ENCODE measurements at regions not wholly inside any gene's neighbourhood (a gene's known extent, or its start where the extent isn't known, plus 50 kb on each side); places are given as distances from the start of the nearest gene placed in this dataset.

DNA sequence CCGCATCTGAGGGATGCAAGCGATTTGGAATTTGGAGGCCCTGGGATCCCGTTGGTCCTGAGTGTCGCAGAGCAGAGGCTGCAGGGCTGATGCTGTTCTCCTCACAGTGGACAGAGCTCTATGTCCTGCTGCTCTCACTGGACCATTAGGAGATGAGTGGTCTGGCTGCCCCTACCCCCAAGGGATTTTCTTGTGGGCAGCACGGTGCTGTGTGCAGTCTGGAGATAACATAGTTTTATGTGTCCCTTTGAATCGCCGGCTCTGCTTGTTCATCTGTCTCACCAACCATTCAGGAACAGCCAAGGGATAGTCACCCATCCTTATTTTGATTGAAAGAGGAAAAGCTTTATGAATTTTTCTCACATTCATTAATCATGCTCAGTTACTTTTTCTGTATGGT lies 49.9 kb downstream of the CHRM3 start:
- in situ Hi-C loops (cut with HindIII; ENCODE audit: low sequenced_read_pairs), result no loop called here
- H3K4me3 ChIP-seq (ENCODE audit: low read depth, low read length), result no peak overlapping the region
- DNase-seq (ENCODE audit: low read depth, low spot score), result no peak
- TF ChIP-seq, protein P1, sequence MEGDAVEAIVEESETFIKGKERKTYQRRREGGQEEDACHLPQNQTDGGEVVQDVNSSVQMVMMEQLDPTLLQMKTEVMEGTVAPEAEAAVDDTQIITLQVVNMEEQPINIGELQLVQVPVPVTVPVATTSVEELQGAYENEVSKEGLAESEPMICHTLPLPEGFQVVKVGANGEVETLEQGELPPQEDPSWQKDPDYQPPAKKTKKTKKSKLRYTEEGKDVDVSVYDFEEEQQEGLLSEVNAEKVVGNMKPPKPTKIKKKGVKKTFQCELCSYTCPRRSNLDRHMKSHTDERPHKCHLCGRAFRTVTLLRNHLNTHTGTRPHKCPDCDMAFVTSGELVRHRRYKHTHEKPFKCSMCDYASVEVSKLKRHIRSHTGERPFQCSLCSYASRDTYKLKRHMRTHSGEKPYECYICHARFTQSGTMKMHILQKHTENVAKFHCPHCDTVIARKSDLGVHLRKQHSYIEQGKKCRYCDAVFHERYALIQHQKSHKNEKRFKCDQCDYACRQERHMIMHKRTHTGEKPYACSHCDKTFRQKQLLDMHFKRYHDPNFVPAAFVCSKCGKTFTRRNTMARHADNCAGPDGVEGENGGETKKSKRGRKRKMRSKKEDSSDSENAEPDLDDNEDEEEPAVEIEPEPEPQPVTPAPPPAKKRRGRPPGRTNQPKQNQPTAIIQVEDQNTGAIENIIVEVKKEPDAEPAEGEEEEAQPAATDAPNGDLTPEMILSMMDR (IDR thresholded peaks at IDR 0.05; ENCODE audit: low read depth, low read length), result no peak

DNA sequence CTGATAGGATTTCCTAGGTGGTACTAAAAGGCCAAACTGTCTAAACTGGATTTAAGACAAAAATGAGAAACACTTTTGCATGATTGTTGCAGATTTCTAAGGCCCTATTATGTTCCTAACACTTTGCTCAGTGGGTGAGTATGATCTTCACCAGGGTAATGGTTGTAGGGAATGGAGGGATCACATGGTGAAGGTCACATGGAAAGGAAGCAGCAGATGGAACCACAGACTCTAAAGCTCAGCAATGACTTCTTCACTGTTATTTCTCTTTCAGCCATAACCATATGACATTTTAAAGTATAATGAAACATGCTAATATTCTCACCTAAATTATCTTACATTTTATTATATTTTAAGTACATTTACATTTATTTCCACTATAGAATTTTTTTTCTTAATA lies 51.5 kb downstream of the CHRM3 start:
- in situ Hi-C loops (cut with HindIII; ENCODE audit: low sequenced_read_pairs), result no loop called here
- H3K4me3 ChIP-seq (ENCODE audit: low read depth, low read length), result no peak overlapping the region
- TF ChIP-seq, protein P1 (IDR thresholded peaks at IDR 0.05; ENCODE audit: low read depth, low read length), result no peak
- DNase-seq (ENCODE audit: low read depth, low spot score), result no peak

DNA sequence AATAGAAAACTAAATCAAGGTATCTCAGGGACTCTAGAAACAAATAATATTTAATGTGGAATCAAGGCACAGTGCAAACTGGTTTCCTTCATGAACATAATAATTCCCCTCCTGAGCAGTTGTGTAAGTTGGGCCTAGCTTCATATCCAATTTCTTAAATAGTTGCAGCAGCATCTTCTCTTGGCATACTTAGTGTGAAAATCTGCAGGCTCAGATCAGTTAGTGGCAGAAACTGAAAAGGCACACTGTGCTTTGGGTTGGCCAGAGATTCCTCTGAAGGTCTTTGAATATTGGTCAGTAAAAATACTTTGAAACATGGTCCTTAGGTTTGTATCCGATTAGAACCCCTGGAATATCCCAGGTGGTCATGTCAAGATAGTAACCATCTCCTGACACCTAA lies 52.5 kb downstream of the CHRM3 start:
- TF ChIP-seq, protein P1 (IDR thresholded peaks at IDR 0.05; ENCODE audit: low read depth, low read length), result no peak
- in situ Hi-C loops (cut with HindIII; ENCODE audit: low sequenced_read_pairs), result no loop called here

DNA sequence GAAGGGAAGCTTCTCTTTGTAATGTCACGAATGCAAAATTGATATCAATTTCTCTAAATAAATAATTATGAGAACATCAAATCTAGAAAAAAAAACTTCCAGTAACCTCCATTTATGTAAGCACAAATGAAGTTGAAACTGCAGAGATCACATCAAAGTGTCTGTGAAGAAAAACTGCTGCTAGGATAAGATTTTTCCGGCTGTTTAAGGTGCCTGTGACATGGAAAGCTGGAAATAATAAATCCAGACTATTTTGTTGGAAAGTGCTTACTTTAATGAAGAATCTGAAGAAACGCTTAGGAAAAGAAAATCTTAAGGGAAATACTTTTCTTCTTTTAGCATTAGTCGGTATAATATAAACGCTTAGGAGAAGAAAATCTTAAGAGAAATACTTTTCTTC lies 57.0 kb downstream of the CHRM3 start:
- in situ Hi-C loops (cut with HindIII; ENCODE audit: low sequenced_read_pairs), result no loop called here
- DNase-seq (ENCODE audit: low read depth, low spot score), result no peak
- H3K4me3 ChIP-seq (ENCODE audit: low read depth, low read length), result no peak overlapping the region
- TF ChIP-seq, protein P1 (IDR thresholded peaks at IDR 0.05; ENCODE audit: low read depth, low read length), result no peak

More for the DNA sequence above, 52.5 kb downstream of the CHRM3 start:
- no peak for DNase-seq (ENCODE audit: low read depth, low spot score)
- no peak overlapping the region for H3K4me3 ChIP-seq (ENCODE audit: low read depth, low read length)

DNA sequence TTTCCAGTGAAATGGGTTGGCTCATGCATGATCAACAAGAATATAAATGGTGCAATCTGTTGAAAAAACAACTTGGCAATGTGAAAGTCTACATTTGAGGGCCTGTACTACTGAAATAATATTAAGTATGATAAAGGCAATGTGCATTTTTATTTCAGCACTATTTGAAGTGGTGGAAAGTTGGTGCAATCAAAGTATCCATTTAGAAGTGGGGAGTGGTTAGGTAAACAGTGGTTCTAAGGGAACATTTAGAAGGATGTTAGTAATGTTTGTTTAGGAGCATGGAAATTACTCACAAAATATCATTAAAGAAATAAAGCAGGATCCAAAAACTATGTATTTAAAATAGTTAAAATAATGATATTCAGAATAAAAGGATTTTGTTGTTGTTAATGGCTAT lies 60.2 kb downstream of the CHRM3 start:
- DNase-seq (ENCODE audit: low read depth, low spot score), result no peak
- in situ Hi-C loops (cut with HindIII; ENCODE audit: low sequenced_read_pairs), result no loop called here

DNA sequence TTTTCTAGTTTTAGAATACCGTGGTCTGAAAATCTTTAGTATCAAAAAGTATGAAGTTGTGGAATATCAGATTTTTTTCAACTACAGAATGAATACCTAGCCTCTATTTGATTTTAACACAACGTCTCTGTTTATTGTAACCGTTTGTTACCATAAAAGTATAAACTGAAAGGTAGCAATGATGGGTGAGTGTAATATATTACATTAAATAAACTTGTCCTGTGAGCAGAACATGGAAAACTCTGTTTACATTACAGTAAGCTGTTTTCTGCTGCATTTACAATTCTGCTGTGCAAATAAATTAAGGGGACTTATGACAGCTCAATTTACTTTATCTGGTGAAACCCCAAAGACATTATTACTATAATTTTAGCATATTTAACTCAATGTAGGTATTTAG lies 62.5 kb downstream of the CHRM3 start:
- H3K4me3 ChIP-seq (ENCODE audit: low read depth, low read length), result no peak overlapping the region
- DNase-seq (ENCODE audit: low read depth, low spot score), result no peak
- in situ Hi-C loops (cut with HindIII; ENCODE audit: low sequenced_read_pairs), result no loop called here
- TF ChIP-seq, protein P1 (IDR thresholded peaks at IDR 0.05; ENCODE audit: low read depth, low read length), result no peak

More for the DNA sequence above, 60.2 kb downstream of the CHRM3 start:
- no peak overlapping the region for H3K4me3 ChIP-seq (ENCODE audit: low read depth, low read length)
- TF ChIP-seq, protein P1 (IDR thresholded peaks at IDR 0.05; ENCODE audit: low read depth, low read length), result no peak

DNA sequence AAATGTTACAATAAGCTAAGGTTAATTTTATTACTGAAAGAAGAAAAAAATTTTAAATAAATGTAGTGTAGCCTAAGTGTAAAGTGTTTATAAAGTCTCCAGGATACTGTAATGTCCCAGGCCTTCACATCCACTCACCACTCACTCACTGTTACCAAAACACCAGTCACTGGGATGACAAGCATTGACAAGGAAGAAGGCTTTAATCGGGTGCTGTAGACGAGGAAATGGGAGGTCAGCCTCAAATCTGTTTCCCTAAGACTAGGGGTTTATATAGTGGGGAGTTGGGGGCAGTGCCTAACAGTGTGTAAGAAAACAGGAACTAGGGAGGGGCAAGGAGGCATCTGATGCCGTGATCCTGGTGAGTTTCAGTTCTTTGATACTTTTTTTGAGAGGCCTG lies 69.4 kb downstream of the CHRM3 start:
- TF ChIP-seq, protein P1 (IDR thresholded peaks at IDR 0.05; ENCODE audit: low read depth, low read length), result no peak
- DNase-seq (ENCODE audit: low read depth, low spot score), result no peak
- in situ Hi-C loops (cut with HindIII; ENCODE audit: low sequenced_read_pairs), result no loop called here
- H3K4me3 ChIP-seq (ENCODE audit: low read depth, low read length), result no peak overlapping the region
